Superior temporal gyrus (tissue), 1 donor: ENCODE measurements at regions not wholly inside any gene's neighbourhood (a gene's known extent, or its start where the extent isn't known, plus 50 kb on each side); places are given as distances from the start of the nearest gene placed in this dataset.
"Not testable (repeated sequence)": the region's sequence is repeated elsewhere in the genome, so short reads cannot be mapped to it uniquely, and the experiment has no call there.

Experiments used
- DNase-seq: peaks from one replicate; pipeline ENCODE4 v3.0.0-alpha.2; 2016; ENCODE audit errors: extremely low spot score

DNA sequence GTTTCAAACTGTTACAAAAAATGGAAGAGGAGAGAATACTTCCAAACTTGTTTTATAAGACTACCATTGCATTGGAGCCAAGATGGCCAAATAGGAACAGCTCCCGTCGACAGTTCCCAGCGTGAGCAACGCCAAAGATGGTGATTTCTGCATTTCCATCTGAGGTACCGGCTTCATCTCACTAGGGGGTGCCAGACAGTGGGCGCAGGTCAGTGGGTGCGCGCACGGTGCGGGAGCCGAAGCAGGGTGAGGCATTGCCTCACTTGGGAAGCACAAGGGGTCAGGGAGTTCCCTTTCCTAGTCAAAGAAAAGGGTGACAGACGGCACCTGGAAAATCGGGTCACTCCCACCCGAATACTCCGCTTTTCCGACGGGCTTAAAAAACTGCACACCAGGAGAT is 149.7 kb upstream of the POF1B start:
- DNase-seq: not testable (repeated sequence)

DNA sequence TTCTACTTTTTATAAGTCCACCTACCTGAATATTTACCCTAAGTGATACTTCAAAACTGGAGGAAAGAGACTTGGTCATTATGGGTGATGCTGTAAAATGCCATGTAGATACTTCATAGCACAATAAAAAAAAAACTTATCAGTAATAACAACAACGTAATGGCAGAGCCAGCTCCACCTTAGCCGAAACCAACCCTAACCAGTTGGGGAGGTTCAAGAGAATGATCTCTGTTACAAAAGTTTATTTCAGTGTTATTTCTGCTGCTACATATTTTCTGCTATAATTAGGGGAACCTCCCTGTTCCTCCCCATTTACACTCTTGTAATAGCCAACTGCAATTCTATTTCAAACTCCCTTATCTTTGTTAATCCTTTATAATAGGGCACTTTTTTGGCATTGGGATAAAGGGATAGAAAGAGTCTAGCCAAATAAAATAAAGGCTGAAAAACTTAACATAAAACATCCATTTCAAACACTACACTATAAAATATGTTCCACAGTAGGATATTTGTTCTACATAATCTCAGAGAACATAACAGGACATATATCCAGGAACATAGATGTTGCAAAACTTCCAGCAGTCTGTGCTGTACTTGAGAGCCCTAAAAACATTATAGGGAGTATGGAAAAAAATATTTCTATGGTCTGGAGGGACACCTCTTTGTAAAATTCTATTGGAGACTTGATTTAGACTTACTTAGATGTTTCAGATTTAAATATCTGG is 138.7 kb upstream of the POF1B start:
- no peak for DNase-seq

DNA sequence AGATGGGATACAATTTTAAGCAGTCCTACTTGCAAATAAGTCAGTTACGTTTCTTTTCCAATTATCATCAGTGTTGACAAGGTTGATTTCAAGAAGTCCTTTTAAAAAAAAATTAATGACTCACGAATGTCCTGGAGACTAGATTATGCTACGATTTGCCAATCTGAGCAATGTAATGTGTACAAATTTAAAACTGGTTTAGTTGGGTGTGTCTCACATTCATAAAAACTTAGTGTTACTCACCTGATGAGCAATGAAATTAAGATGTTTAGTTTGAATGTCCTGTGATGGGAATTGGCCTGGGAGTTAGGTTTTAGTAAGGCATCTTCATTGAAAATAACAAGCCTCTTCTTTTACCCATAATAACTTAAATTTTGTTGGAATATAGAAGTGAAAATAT is 136.7 kb upstream of the POF1B start:
- no peak for DNase-seq

DNA sequence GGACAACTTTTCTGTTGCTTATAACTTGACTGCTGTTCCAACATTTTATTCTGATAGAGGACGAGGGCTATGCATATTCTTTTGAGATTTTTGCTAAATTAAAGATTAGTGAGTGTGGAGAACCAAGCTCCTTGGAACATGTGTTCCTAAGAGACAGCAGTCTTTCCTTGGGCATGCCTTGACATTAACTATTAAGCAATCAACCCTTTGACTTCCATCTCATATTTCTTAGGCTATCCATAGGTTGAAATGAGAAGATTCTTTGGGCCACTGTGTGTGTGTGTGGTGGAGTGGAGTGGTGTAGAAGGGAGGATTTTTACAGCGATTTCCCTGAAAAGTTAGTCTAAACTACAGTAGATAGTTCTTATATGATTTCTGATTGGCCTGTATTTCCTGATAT is 127.4 kb upstream of the POF1B start:
- DNase-seq: no peak

DNA sequence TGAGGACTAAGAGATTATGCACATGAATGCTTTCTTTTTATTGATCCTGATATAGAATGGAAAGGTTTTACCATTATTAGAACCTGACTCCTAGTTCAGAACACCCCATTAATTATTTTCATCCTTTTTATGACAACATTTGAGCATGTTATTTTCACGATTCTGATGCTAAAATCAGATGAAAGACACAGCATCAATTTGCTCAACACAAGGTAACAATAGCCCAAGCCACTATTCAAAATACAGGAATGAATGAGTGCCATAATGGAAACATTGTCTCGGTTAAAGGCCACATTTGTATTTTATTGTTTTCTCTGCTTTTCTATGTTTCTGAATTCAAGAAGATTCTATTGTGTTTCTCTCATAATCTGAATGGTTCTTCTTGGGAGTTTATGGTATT is 126.3 kb upstream of the POF1B start:
- no peak for DNase-seq

DNA sequence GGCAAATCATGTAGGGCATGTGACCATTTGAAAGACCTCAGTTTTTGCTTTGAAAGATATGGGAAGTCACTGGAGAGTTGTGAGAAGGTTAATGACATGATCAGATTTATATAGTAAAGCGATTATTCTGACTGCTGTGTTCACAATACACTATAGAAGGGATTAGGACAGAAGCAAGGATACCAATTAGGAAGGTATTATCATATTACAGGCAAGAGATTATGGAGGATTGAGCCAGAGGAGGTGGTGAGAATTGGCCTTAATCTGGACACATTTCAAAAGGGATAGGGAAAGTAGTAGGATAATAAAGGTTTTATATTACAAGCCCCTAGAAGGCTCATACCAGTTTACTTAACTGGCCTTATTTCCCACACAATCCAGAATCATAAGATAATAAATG is 124.9 kb upstream of the POF1B start:
- no peak for DNase-seq

DNA sequence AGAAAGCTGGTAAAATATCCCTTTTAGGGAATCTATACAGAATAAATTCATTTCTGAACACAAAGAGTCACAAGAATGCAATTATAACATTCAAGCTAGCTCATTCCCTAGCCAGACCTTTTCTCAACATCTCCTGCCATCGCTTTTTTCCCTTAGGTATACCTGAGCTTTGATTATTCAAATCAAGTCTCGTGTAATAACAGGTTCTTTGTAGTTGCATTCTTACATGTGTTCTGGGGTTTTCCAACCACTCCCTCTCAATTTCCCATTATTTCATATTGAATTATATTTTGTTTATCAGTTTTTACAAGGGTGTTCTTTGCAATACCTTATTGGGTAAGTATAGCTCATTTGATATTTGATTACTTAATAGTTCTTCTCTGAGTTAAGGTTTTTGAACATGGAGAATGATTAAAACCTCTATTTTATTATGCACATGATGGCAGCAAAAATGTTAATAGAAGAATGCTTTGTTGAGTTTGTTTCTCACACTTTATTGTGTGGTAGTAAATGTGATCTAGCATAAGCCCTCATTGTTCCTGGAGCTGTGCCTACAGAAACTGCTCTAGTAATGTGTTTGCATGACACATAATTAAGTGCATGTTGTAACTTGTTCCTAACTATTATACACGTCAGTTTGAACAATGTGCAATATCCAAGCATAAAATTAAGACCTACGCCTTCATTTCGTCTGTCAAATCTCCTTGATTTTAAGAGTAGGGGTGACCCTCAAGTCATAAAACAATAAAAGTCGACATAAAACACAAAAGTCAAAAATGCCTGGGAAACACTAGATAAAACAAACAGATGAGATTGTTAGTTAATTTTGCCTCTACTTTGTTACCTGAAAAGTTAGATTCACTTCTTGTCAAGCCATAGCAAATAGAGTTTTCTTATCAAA is 124.0 kb upstream of the POF1B start:
- DNase-seq: no peak

DNA sequence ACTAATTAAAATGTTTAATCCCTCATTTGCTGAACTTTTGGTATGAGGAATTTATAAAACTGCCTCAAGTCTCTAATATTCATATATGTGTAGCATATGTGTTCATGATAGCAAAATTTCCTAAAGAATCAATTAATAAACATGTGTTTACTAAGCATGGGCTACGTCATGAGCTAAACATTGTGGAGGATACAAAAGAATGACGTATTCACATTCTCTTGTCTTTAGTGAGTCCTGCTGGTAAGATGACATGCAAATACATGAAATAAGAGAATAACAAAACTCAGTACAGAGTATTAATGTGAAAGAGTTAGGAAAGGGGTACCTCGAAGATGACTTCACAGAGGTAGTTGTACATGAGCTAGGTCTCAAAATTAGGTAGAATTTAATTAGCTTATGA is 121.9 kb upstream of the POF1B start:
- DNase-seq: no peak

DNA sequence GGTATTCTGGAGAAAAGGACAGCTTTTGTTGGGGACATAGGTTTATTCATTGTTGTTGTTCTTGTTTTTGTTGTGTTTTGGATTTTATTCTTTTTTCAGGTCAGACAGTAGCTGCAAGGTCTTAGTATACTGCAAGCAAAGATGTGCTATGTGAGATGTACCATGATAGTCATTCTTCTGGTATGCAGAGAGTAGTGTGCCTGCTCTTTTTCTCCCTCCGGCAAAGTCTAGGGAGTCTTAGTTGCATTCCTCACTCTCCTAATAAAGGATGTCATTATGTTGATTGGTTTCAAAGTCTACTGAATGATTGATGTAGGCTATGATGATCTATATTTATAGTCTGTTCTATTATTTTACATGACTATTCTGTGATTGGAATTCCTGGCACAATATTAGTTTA is 119.9 kb upstream of the POF1B start:
- no peak for DNase-seq

DNA sequence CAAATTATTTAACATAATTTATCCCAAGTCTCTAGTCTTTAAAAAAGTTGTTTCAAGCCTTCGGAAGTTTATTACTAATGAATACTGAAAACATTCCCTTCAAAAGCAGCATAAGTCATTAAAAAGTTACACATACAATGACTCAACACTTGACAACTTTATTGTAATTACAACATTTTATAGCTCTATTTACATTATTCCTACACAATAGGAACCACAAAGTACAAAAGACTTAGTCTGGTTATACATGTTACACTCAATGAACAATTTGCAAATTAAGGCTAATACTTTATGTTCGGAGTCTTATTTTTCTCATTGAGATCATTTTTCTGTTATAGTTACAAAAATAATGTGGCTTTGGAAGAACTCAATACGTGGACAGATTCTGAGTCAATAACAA is 114.4 kb upstream of the POF1B start:
- no peak for DNase-seq

DNA sequence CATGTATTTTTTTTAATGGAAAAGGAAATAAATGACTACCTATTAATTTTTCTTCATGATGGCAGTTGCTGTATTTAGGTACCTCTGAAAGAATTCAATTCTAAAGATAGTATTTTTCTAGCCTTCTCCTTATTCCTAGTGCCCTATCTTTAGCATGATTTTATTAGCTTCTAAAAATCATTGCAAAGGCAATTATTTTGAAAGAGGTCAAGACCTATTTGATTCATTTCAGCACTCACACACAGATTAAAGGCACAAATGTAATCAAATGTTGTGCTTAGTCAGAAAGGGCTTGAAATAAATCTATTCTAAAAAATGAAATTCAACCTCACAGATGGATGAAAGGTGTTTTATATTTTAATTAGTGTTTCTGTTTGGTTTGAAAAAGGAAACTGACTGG is 74.8 kb upstream of the POF1B start:
- no peak for DNase-seq

DNA sequence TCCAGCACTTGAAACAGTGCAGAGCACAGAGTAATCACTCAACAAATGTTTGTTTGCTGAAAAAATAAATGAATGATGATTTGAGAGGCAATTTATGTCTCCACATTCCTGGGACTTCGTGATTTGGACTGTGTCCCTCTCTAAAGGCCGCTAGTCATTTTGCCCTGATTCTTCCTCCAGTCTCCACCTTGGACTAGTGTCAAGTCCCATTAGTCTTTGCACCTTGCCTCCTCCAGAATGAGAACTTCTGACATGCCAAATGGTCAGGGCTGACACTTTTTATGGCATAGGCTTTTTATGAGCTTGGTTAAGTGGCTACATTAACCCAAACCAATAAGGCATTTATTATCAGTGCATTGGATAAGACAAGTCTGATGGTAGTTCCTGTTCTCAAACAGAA is 65.1 kb upstream of the POF1B start:
- DNase-seq: no peak
